ENCODE measurements at regions not wholly inside any gene's neighbourhood (a gene's known extent, or its start where the extent isn't known, plus 50 kb on each side); places are given as distances from the start of the nearest gene placed in this dataset.

- Mint-ChIP-seq H3K4me1 (ENCODE audit: low read depth) (no peaks in the 10 kb centered on the region), H3K9me3 (ENCODE audit: low read depth) (no peaks in the 10 kb centered on the region), H3K27ac (no peak overlapping the region), H3K36me3 (ENCODE audit: insufficient read depth) (no peaks in the 10 kb centered on the region), H3K27me3 (peaks cover 3% of the 10 kb centered on the region), H3K4me3 (ENCODE audit: low read depth) (no peak overlapping the region)
- no peak for DNase-seq (ENCODE audit: low spot score, unreplicated experiment)
- TF ChIP-seq CTCF (IDR thresholded peaks at IDR 0.05; ENCODE audit: unreplicated experiment) = no peak
These were observed 111.4 kb upstream of the ARRDC3 start for GRCh38 chr5:91494447-91494996.

DNA sequence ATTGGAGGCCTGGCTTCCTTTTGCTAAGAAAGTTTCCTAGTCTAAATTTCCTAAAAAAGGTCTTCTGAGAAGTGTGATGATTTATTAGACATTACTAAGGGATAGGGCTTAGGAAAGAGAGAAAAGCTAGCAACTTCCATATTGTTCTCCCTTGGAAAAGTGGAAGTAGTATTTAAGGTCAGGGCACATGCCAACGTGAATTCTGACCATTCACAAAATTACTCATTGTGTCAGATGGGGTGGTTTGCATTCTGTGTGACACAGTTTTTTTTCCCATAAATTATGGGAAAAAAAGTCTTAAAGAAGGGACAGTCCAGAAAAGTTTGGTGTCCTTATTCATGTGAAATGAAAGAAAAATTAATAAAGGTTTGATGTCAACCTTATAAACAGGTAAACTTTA, 110.0 kb upstream of the ARRDC3 start:
- Mint-ChIP-seq H3K9me3 (ENCODE audit: low read depth) (no peaks in the 10 kb centered on the region), H3K4me3 (ENCODE audit: low read depth) (no peak overlapping the region), H3K27ac (no peak overlapping the region), H3K27me3 (no peaks in the 10 kb centered on the region), H3K36me3 (ENCODE audit: insufficient read depth) (no peaks in the 10 kb centered on the region), H3K4me1 (ENCODE audit: low read depth) (no peaks in the 10 kb centered on the region)
- TF ChIP-seq CTCF (IDR thresholded peaks at IDR 0.05; ENCODE audit: unreplicated experiment) = no peak
- DNase-seq (ENCODE audit: low spot score, unreplicated experiment) = no peak

DNA sequence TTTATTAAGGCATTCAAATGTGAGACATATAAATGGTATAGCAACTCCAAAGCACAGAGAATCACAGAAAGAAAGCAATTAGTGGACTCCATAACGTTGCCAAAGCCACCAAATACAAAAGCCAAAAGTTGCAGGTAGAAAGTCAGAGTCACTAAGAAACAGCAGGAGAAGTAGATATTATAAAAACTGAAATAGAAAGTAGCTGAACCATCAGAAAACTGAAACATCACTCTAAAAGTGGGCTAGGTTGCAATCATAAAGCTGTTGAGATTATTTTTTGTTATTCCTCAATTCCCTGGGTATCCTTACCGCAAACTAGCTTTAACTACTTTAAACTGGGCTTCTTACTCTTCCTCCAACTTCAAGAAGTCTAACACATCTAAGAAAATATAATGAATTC, 108.1 kb upstream of the ARRDC3 start:
- no peak for DNase-seq (ENCODE audit: low spot score, unreplicated experiment)
- Mint-ChIP-seq H3K36me3 (ENCODE audit: insufficient read depth) (no peaks in the 10 kb centered on the region), H3K27ac (no peak overlapping the region), H3K4me3 (ENCODE audit: low read depth) (no peak overlapping the region), H3K27me3 (no peaks in the 10 kb centered on the region), H3K9me3 (ENCODE audit: low read depth) (no peaks in the 10 kb centered on the region), H3K4me1 (ENCODE audit: low read depth) (no peaks in the 10 kb centered on the region)
- no peak for TF ChIP-seq CTCF (IDR thresholded peaks at IDR 0.05; ENCODE audit: unreplicated experiment)

DNA sequence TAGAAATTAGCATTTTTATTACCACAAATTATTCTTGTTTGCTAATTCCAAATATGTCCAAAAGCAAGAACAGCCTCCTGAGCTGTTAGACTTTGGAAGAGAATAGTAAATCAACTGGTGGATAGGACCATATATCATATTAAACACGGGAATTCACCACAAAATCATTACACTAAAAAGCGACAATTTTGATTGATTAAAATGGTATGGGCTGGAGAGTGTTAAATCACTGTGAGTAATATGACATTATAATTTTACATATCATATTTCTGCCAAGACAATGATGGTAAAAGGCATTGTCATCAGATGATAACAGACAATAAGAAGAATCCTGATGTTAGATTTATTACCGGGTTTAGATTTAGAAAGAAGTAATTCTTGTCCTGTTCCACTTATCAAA, 107.2 kb upstream of the ARRDC3 start:
- H3K27me3 Mint-ChIP-seq = no peaks in the 10 kb centered on the region
- H3K4me3 Mint-ChIP-seq (ENCODE audit: low read depth) = no peak overlapping the region

DNA sequence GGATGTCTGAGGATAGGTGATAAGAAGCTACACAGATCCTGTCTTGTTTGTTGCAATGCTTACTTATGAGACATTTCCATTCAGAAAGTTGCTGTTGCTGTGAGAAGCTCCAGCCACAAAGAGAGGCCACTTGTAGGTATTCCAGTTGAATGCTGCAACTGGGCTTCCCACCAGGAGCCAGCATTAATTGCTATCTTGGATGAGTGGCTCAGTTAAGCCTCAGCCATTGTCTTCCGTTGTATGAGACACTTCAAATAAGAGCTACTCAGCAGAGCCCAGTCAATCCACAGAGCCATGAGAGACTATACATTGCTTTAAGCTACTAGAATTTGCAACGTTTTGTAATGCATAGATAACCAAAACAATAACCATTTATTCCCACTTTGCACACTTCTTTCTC, 104.3 kb upstream of the ARRDC3 start:
- H3K4me1 Mint-ChIP-seq (ENCODE audit: low read depth) = no peaks in the 10 kb centered on the region
- H3K36me3 Mint-ChIP-seq (ENCODE audit: insufficient read depth) = no peaks in the 10 kb centered on the region
- H3K9me3 Mint-ChIP-seq (ENCODE audit: low read depth) = no peaks in the 10 kb centered on the region
- H3K4me3 Mint-ChIP-seq (ENCODE audit: low read depth) = no peak overlapping the region
- DNase-seq (ENCODE audit: low spot score, unreplicated experiment) = no peak
- H3K27me3 Mint-ChIP-seq = no peaks in the 10 kb centered on the region
- no peak for TF ChIP-seq CTCF (IDR thresholded peaks at IDR 0.05; ENCODE audit: unreplicated experiment)
- no peak overlapping the region for H3K27ac Mint-ChIP-seq

More for the DNA sequence above, 107.2 kb upstream of the ARRDC3 start:
- Mint-ChIP-seq H3K27ac (no peak overlapping the region), H3K9me3 (ENCODE audit: low read depth) (no peaks in the 10 kb centered on the region), H3K36me3 (ENCODE audit: insufficient read depth) (no peaks in the 10 kb centered on the region), H3K4me1 (ENCODE audit: low read depth) (no peaks in the 10 kb centered on the region)
- no peak for DNase-seq (ENCODE audit: low spot score, unreplicated experiment)
- TF ChIP-seq CTCF (IDR thresholded peaks at IDR 0.05; ENCODE audit: unreplicated experiment) = no peak
